Astrocyte (in vitro differentiated cells and primary cell): ENCODE measurements at regions not wholly inside any gene's neighbourhood (a gene's known extent, or its start where the extent isn't known, plus 50 kb on each side); places are given as distances from the start of the nearest gene placed in this dataset.

Experiments used
- DNase-seq: peaks from one replicate; pipeline ENCODE4 v3.0.0-alpha.2; 2010; ENCODE audit warnings: low read depth
- FAIRE-seq: peaks from 2 replicates; lab custom pipeline; 2011; peaks lifted over from hg19 to GRCh38; lab: Jason Lieb, UNC
- H2AFZ ChIP-seq: 2 replicates; pipeline ENCODE4 v1.6.0; 2012; ENCODE audit warnings: low read depth, low read length, inconsistent platforms
- H3K27ac ChIP-seq: 2 replicates; pipeline ENCODE4 v1.5.1; 2011; ENCODE audit warnings: low read depth, low read length, inconsistent platforms
- H3K27me3 ChIP-seq: 2 replicates; pipeline ENCODE4 v1.6.0; 2011; ENCODE audit warnings: low read length, inconsistent platforms; ENCODE audit not compliant: insufficient read depth
- H3K36me3 ChIP-seq: 2 replicates; pipeline ENCODE4 v1.5.1; 2011; ENCODE audit warnings: low read length, inconsistent platforms; ENCODE audit not compliant: insufficient read depth
- H3K4me1 ChIP-seq: 2 replicates; pipeline ENCODE4 v1.5.1; 2011; ENCODE audit warnings: low read length, inconsistent platforms; ENCODE audit not compliant: insufficient read depth
- H3K4me2 ChIP-seq: 2 replicates; pipeline ENCODE4 v1.6.0; 2012; ENCODE audit warnings: low read length, inconsistent platforms
- H3K4me3 ChIP-seq: 2 replicates; pipeline ENCODE4 v1.5.1; 2011; ENCODE audit warnings: low read depth, mild to moderate bottlenecking, low read length, inconsistent platforms; ENCODE audit not compliant: insufficient read depth
- H3K79me2 ChIP-seq: 2 replicates; pipeline ENCODE4 v1.6.0; 2012; ENCODE audit warnings: mild to moderate bottlenecking, low read length, inconsistent platforms; ENCODE audit not compliant: insufficient read depth
- H3K9ac ChIP-seq: 2 replicates; pipeline ENCODE4 v1.6.0; 2012; ENCODE audit warnings: mild to moderate bottlenecking, low read length, inconsistent platforms
- H3K9me3 ChIP-seq: 2 replicates; pipeline ENCODE4 v1.5.1; 2012; ENCODE audit warnings: low read depth, mild to moderate bottlenecking, low read length, inconsistent platforms; ENCODE audit not compliant: insufficient read depth
- H4K20me1 ChIP-seq: 2 replicates; pipeline ENCODE4 v1.6.0; 2012; ENCODE audit warnings: low read length, inconsistent platforms; ENCODE audit not compliant: insufficient read depth
- H3K27ac Mint-ChIP-seq: one replicate; pipeline ENCODE4 v1.8.0; 2021; ENCODE audit warnings: mild to moderate bottlenecking, mixed read lengths; ENCODE audit not compliant: unreplicated experiment
- H3K27me3 Mint-ChIP-seq: one replicate; pipeline ENCODE4 v1.8.0; 2021; ENCODE audit warnings: low read depth, mixed read lengths; ENCODE audit not compliant: unreplicated experiment
- H3K36me3 Mint-ChIP-seq: one replicate; pipeline ENCODE4 v1.8.0; 2021; ENCODE audit warnings: low read depth, mixed read lengths; ENCODE audit not compliant: unreplicated experiment
- H3K4me1 Mint-ChIP-seq: one replicate; pipeline ENCODE4 v1.8.0; 2021; ENCODE audit warnings: low read depth, mixed read lengths; ENCODE audit not compliant: unreplicated experiment
- H3K4me3 Mint-ChIP-seq: one replicate; pipeline ENCODE4 v1.8.0; 2021; ENCODE audit warnings: mild to moderate bottlenecking, moderate library complexity, mixed read lengths; ENCODE audit not compliant: unreplicated experiment
- H3K9me3 Mint-ChIP-seq: one replicate; pipeline ENCODE4 v1.8.0; 2021; ENCODE audit warnings: mild to moderate bottlenecking, mixed read lengths; ENCODE audit not compliant: unreplicated experiment
- EZH2 ChIP-seq: IDR thresholded peaks from 2 replicates; pipeline ENCODE4 v1.6.1; 2012; ENCODE audit warnings: mild to moderate bottlenecking, low read length, inconsistent platforms; ENCODE audit not compliant: insufficient read depth
- TF ChIP-seq, protein P1 (sequence below): IDR thresholded peaks from 2 replicates; pipeline ENCODE4 v1.5.1; 2011; ENCODE audit warnings: low read depth, mild to moderate bottlenecking, inconsistent platforms, low read length, moderate library complexity; ENCODE audit not compliant: insufficient read depth

DNA sequence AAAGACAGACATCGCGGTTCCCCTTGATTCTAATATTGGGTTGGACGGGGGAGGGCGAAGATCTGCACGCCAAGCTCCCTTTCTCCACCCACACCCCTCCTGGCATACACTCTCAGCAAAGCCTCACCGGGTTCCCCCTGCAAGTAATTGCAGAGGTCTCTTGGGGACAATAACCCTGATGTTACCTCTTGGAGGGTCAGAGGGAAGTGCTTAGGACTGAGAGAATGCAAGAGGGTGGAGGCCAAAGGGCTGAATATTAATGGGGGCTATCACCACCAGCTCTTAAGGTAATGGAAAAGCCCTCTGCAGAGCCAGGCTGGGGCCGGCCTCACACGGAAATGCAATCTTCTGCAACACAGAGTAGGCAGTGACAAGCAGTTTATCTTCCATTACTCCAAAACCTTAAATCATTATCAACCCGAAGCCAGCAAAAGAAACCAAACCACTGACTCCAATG is 344.1 kb upstream of the GATB start:
- H3K27ac Mint-ChIP-seq = no peak overlapping the region
- Histone ChIP-seq H3K4me1 (peaks cover 23% of the 10 kb centered on the region), H3K4me3 (no peak overlapping the region), H3K4me2 (no peak overlapping the region), H2AFZ (no peak overlapping the region), H3K36me3 (no peaks in the 10 kb centered on the region), H3K27ac (no peak overlapping the region), H3K27me3 (no peaks in the 10 kb centered on the region), H4K20me1 (no peaks in the 10 kb centered on the region), H3K79me2 (no peaks in the 10 kb centered on the region), H3K9ac (no peak overlapping the region), H3K9me3 (no peaks in the 10 kb centered on the region)
- TF ChIP-seq, protein P1, sequence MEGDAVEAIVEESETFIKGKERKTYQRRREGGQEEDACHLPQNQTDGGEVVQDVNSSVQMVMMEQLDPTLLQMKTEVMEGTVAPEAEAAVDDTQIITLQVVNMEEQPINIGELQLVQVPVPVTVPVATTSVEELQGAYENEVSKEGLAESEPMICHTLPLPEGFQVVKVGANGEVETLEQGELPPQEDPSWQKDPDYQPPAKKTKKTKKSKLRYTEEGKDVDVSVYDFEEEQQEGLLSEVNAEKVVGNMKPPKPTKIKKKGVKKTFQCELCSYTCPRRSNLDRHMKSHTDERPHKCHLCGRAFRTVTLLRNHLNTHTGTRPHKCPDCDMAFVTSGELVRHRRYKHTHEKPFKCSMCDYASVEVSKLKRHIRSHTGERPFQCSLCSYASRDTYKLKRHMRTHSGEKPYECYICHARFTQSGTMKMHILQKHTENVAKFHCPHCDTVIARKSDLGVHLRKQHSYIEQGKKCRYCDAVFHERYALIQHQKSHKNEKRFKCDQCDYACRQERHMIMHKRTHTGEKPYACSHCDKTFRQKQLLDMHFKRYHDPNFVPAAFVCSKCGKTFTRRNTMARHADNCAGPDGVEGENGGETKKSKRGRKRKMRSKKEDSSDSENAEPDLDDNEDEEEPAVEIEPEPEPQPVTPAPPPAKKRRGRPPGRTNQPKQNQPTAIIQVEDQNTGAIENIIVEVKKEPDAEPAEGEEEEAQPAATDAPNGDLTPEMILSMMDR = no peak
- TF ChIP-seq EZH2 = no peak
- DNase-seq (no peak), FAIRE-seq (no peak)
- no peaks in the 10 kb centered on the region for H3K9me3 Mint-ChIP-seq
- peaks cover 1% of the 10 kb centered on the region for H3K36me3 Mint-ChIP-seq
- H3K4me1 Mint-ChIP-seq = peaks cover 38% of the 10 kb centered on the region
- H3K27me3 Mint-ChIP-seq = peaks cover 4% of the 10 kb centered on the region
- no peak overlapping the region for H3K4me3 Mint-ChIP-seq

DNA sequence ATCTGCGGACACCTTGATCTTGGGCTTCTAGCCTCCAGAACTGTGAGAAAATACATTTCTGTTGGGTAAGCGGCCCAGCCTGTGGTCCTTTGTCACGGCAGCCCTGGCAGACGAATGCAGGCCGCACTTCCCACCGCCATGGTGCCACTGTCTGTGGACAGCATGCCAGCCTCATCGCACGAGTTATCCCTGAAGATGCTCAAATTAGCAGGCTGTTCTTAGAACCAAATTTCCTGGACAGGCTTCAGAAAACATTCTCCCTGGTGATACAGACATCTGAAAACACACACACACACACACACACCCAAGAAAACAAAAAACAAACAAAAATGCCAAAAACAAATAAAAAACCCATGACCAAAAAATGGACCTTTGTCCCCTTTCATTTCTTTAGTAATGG is 343.5 kb upstream of the GATB start:
- Histone ChIP-seq H3K4me1 (peaks cover 23% of the 10 kb centered on the region), H4K20me1 (no peaks in the 10 kb centered on the region), H3K4me2 (no peak overlapping the region), H3K9me3 (no peaks in the 10 kb centered on the region), H3K27ac (no peak overlapping the region), H3K36me3 (no peaks in the 10 kb centered on the region), H2AFZ (no peak overlapping the region), H3K4me3 (no peak overlapping the region), H3K9ac (no peak overlapping the region), H3K27me3 (no peaks in the 10 kb centered on the region), H3K79me2 (no peaks in the 10 kb centered on the region)
- no peak overlapping the region for H3K27ac Mint-ChIP-seq
- DNase-seq (no peak), FAIRE-seq (no peak)
- peaks cover 1% of the 10 kb centered on the region for H3K36me3 Mint-ChIP-seq
- TF ChIP-seq, protein P1 = no peak
- no peak for TF ChIP-seq EZH2
- H3K27me3 Mint-ChIP-seq = peaks cover under 1% of the 10 kb centered on the region
- H3K9me3 Mint-ChIP-seq = no peaks in the 10 kb centered on the region
- H3K4me3 Mint-ChIP-seq = no peak overlapping the region
- peaks cover 38% of the 10 kb centered on the region for H3K4me1 Mint-ChIP-seq

DNA sequence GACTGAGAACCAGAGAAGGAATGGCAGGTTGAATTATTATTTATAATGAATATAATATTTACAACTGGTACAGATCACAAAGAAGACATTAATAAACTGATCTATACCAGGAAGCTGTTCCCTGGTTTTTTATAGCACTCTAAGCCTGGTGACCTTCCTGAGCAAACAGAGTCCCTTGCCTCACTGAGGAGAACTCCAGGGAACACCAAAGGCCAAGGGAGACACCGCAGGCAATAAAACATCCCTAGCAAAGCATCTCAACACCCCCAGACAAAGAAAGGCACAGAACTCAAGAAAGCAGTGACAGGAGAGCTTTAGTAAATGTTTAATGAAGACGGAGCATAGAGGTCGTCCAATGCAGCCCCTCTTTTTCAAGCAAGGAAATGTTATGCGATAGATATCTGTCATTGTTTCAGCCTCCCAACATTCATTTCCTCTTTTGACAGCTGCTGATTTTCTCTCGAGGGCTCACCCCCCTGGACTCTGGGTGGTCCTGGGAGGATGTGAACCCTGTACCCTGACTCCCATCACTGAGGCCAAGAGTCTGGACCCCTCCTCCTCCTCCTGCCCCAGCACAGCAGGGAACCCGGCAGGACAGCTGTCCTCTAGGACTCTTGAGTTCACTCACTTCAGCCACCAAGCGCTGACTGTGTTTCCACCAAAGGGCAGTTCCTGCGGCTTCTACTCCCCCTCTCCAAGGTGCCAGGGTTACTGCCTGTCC is 342.5 kb upstream of the GATB start:
- Histone ChIP-seq H2AFZ (no peak overlapping the region), H3K9me3 (no peaks in the 10 kb centered on the region), H3K27ac (no peak overlapping the region), H3K4me1 (peaks cover 23% of the 10 kb centered on the region), H3K27me3 (no peaks in the 10 kb centered on the region), H4K20me1 (no peaks in the 10 kb centered on the region), H3K79me2 (no peaks in the 10 kb centered on the region), H3K36me3 (no peaks in the 10 kb centered on the region), H3K4me2 (no peak overlapping the region), H3K9ac (no peak overlapping the region), H3K4me3 (no peak overlapping the region)
- Mint-ChIP-seq H3K4me1 (peaks cover 38% of the 10 kb centered on the region), H3K27ac (no peak overlapping the region), H3K4me3 (no peak overlapping the region), H3K27me3 (no peaks in the 10 kb centered on the region), H3K36me3 (peaks cover 1% of the 10 kb centered on the region), H3K9me3 (no peaks in the 10 kb centered on the region)
- FAIRE-seq (no peak), DNase-seq (no peak)
- TF ChIP-seq, protein P1 = no peak
